ENCODE measurements at regions not wholly inside any gene's neighbourhood (a gene's known extent, or its start where the extent isn't known, plus 50 kb on each side); places are given as distances from the start of the nearest gene placed in this dataset.

GRCh38 chr1:181192316-181192715 lies 103.8 kb downstream of the IER5 start:
- no peak for TF ChIP-seq CTCF (IDR thresholded peaks at IDR 0.05)

- TF ChIP-seq CTCF (IDR thresholded peaks at IDR 0.05), result no peak
Observed at GRCh38 chr1:181202986-181203555, 114.6 kb downstream of the IER5 start.

GRCh38 chr1:181204530-181204929 lies 116.0 kb downstream of the IER5 start:
- TF ChIP-seq CTCF (IDR thresholded peaks at IDR 0.05), result no peak

- TF ChIP-seq CTCF (IDR thresholded peaks at IDR 0.05), result no peak
Observed at GRCh38 chr1:181205901-181206300, 117.4 kb downstream of the IER5 start.

- TF ChIP-seq CTCF (IDR thresholded peaks at IDR 0.05), result no peak
Observed at GRCh38 chr1:181206513-181206912, 118.0 kb downstream of the IER5 start.

- TF ChIP-seq CTCF (IDR thresholded peaks at IDR 0.05), result no peak
Observed at GRCh38 chr1:181206979-181207790, 118.7 kb downstream of the IER5 start.

GRCh38 chr1:181208083-181208482 lies 119.6 kb downstream of the IER5 start:
- no peak for TF ChIP-seq CTCF (IDR thresholded peaks at IDR 0.05)
